ENCODE measurements at regions not wholly inside any gene's neighbourhood (a gene's known extent, or its start where the extent isn't known, plus 50 kb on each side); places are given as distances from the start of the nearest gene placed in this dataset.

GRCh38 chr1:222948079-222948478 lies 133.2 kb downstream of the DISP1 start:
- WGBS: 50% methylated on average over 2 of the region's 2 CpGs
- Histone ChIP-seq H3K36me3 (no peaks in the 10 kb centered on the region), H3K4me3 (no peak overlapping the region), H3K9me3 (no peaks in the 10 kb centered on the region), H3K27ac (no peak overlapping the region), H3K27me3 (replicated peaks; ENCODE audit: insufficient read depth) (no peaks in the 10 kb centered on the region), H3K4me1 (replicated peaks) (no peaks in the 10 kb centered on the region)
- DNase-seq (ENCODE audit: low spot score): no peak
- TF ChIP-seq CTCF (IDR thresholded peaks at IDR 0.05): no peak
- TF ChIP-seq POLR2A (IDR thresholded peaks at IDR 0.05): no peak
- TF ChIP-seq POLR2AphosphoS5 (IDR thresholded peaks at IDR 0.05): no peak
- intact Hi-C loops (cut with DNase I): no loop called here

GRCh38 chr1:222950892-222951291 lies 136.1 kb downstream of the DISP1 start:
- 85% methylated on average over 3 of the region's 3 CpGs for WGBS
- no peaks in the 10 kb centered on the region for H3K4me1 ChIP-seq (replicated peaks)
- TF ChIP-seq CTCF (IDR thresholded peaks at IDR 0.05) (no peak), POLR2AphosphoS5 (IDR thresholded peaks at IDR 0.05) (no peak), POLR2A (IDR thresholded peaks at IDR 0.05) (no peak)
- no peak for DNase-seq (ENCODE audit: low spot score)
- intact Hi-C loops (cut with DNase I): no loop called here
- H3K4me3 ChIP-seq: no peak overlapping the region
- no peaks in the 10 kb centered on the region for H3K36me3 ChIP-seq
- H3K27ac ChIP-seq: no peak overlapping the region
- H3K27me3 ChIP-seq (replicated peaks; ENCODE audit: insufficient read depth): no peaks in the 10 kb centered on the region
- H3K9me3 ChIP-seq: no peaks in the 10 kb centered on the region

- Histone ChIP-seq H3K27ac (no peak overlapping the region), H3K4me3 (no peak overlapping the region), H3K36me3 (no peaks in the 10 kb centered on the region), H3K9me3 (no peaks in the 10 kb centered on the region), H3K27me3 (replicated peaks; ENCODE audit: insufficient read depth) (no peaks in the 10 kb centered on the region), H3K4me1 (replicated peaks) (no peaks in the 10 kb centered on the region)
- DNase-seq (ENCODE audit: low spot score): no peak
- intact Hi-C loops (cut with DNase I): no loop called here
- TF ChIP-seq POLR2A (IDR thresholded peaks at IDR 0.05) (no peak), CTCF (IDR thresholded peaks at IDR 0.05) (no peak), POLR2AphosphoS5 (IDR thresholded peaks at IDR 0.05) (no peak)
- WGBS: 22% methylated on average over 1 of the region's 1 CpG
These were observed 138.7 kb downstream of the DISP1 start for GRCh38 chr1:222953585-222953984.

GRCh38 chr1:222955964-222956363 lies 141.1 kb downstream of the DISP1 start:
- TF ChIP-seq POLR2AphosphoS5 (IDR thresholded peaks at IDR 0.05): no peak
- no peak for TF ChIP-seq POLR2A (IDR thresholded peaks at IDR 0.05)
- TF ChIP-seq CTCF (IDR thresholded peaks at IDR 0.05): no peak
- H3K4me1 ChIP-seq (replicated peaks): no peaks in the 10 kb centered on the region
- no peaks in the 10 kb centered on the region for H3K27me3 ChIP-seq (replicated peaks; ENCODE audit: insufficient read depth)
- H3K36me3 ChIP-seq: no peaks in the 10 kb centered on the region
- WGBS: 89% methylated on average over 2 of the region's 2 CpGs
- H3K4me3 ChIP-seq: no peak overlapping the region
- DNase-seq (ENCODE audit: low spot score): no peak
- no peaks in the 10 kb centered on the region for H3K9me3 ChIP-seq
- no peak overlapping the region for H3K27ac ChIP-seq
- intact Hi-C loops (cut with DNase I): no loop called here

GRCh38 chr1:222956601-222957000 lies 141.8 kb downstream of the DISP1 start:
- DNase-seq (ENCODE audit: low spot score): no peak
- H3K27ac ChIP-seq: no peak overlapping the region
- no peak overlapping the region for H3K4me3 ChIP-seq
- no peaks in the 10 kb centered on the region for H3K27me3 ChIP-seq (replicated peaks; ENCODE audit: insufficient read depth)
- no peaks in the 10 kb centered on the region for H3K36me3 ChIP-seq
- TF ChIP-seq CTCF (IDR thresholded peaks at IDR 0.05): no peak
- TF ChIP-seq POLR2AphosphoS5 (IDR thresholded peaks at IDR 0.05): no peak
- TF ChIP-seq POLR2A (IDR thresholded peaks at IDR 0.05): no peak
- intact Hi-C loops (cut with DNase I): no loop called here
- no peaks in the 10 kb centered on the region for H3K4me1 ChIP-seq (replicated peaks)
- H3K9me3 ChIP-seq: no peaks in the 10 kb centered on the region
